Fibroblast of lung (primary cell): ENCODE measurements at regions not wholly inside any gene's neighbourhood (a gene's known extent, or its start where the extent isn't known, plus 50 kb on each side); places are given as distances from the start of the nearest gene placed in this dataset.

Source experiments
- DNase-seq, 2 donors: peaks; one replicate each; pipeline versions ENCODE4 v3.0.0 to v3.0.0-alpha.2; 2010; ENCODE audit warnings: low read depth in 2 of 2
- H2AFZ ChIP-seq: 2 replicates; pipeline ENCODE4 v1.5.1; 2012; ENCODE audit warnings: low read length, control low read depth, inconsistent platforms
- H3K27ac ChIP-seq: 2 replicates; pipeline ENCODE4 v1.5.1; 2011; ENCODE audit warnings: low read length, control low read depth; ENCODE audit not compliant: insufficient read depth
- H3K27me3 ChIP-seq: 2 replicates; pipeline ENCODE4 v1.5.1; 2011; ENCODE audit warnings: mild to moderate bottlenecking, low read length; ENCODE audit not compliant: control insufficient read depth, insufficient read depth
- H3K36me3 ChIP-seq: 2 replicates; pipeline ENCODE4 v1.5.1; 2011; ENCODE audit warnings: low read length; ENCODE audit not compliant: control insufficient read depth, insufficient read depth
- H3K4me1 ChIP-seq: 2 replicates; pipeline ENCODE4 v1.5.1; 2011; ENCODE audit warnings: low read length; ENCODE audit not compliant: control insufficient read depth, insufficient read depth; ENCODE audit errors: extremely low read depth
- H3K4me2 ChIP-seq: 2 replicates; pipeline ENCODE4 v1.5.1; 2011; ENCODE audit warnings: low read length, control low read depth; ENCODE audit not compliant: insufficient read depth; ENCODE audit errors: extremely low read depth
- H3K4me3 ChIP-seq, 4 experiments: fragments of 200-600 bp in 1 of 4; sonication (generic) in 1 of 4; replicated peaks in 1 of 4; 2 replicates each; pipeline ENCODE4 v1.5.1; 2011 to 2016; ENCODE audit warnings: low read length in 4 of 4, low read depth in 3 of 4, mild to moderate bottlenecking in 3 of 4, control low read depth in 2 of 4, inconsistent platforms in 1 of 4, mixed read lengths in 1 of 4; ENCODE audit not compliant: insufficient read depth in 1 of 4; ENCODE audit errors: control extremely low read depth in 1 of 4
- H3K79me2 ChIP-seq: 2 replicates; pipeline ENCODE4 v1.5.1; 2012; ENCODE audit warnings: mild to moderate bottlenecking, low read length, inconsistent platforms; ENCODE audit not compliant: control insufficient read depth, insufficient read depth
- H3K9ac ChIP-seq: 2 replicates; pipeline ENCODE4 v1.5.1; 2011; ENCODE audit warnings: mild to moderate bottlenecking, low read length, control low read depth; ENCODE audit not compliant: insufficient read depth
- H3K9me3 ChIP-seq: 2 replicates; pipeline ENCODE4 v1.5.1; 2012; ENCODE audit warnings: low read depth, low read length; ENCODE audit not compliant: control insufficient read depth, insufficient read depth
- H4K20me1 ChIP-seq: 2 replicates; pipeline ENCODE4 v1.5.1; 2011; ENCODE audit warnings: low read length; ENCODE audit not compliant: control insufficient read depth, insufficient read depth; ENCODE audit errors: extremely low read depth
- EZH2 ChIP-seq: IDR thresholded peaks from 2 replicates; pipeline ENCODE4 v1.5.1; 2012; ENCODE audit warnings: low read length, control low read depth, mild to moderate bottlenecking; ENCODE audit errors: missing control alignments
- TF ChIP-seq, protein P1 (sequence below), 2 donors: IDR thresholded peaks in 1 of 2; conservative IDR thresholded peaks in 1 of 2; 1 replicate in 1 of 2; 2 replicates in 1 of 2; pipeline ENCODE4 v1.5.1; 2011 to 2012; ENCODE audit warnings: low read length in 2 of 2, control low read depth in 1 of 2, inconsistent platforms in 1 of 2, low read depth in 1 of 2, mild to moderate bottlenecking in 1 of 2

GRCh38 chr5:62051747-62052146, 254.3 kb upstream of the KIF2A start:
- H3K79me2 ChIP-seq = no peaks in the 10 kb centered on the region
- TF ChIP-seq, protein P1, sequence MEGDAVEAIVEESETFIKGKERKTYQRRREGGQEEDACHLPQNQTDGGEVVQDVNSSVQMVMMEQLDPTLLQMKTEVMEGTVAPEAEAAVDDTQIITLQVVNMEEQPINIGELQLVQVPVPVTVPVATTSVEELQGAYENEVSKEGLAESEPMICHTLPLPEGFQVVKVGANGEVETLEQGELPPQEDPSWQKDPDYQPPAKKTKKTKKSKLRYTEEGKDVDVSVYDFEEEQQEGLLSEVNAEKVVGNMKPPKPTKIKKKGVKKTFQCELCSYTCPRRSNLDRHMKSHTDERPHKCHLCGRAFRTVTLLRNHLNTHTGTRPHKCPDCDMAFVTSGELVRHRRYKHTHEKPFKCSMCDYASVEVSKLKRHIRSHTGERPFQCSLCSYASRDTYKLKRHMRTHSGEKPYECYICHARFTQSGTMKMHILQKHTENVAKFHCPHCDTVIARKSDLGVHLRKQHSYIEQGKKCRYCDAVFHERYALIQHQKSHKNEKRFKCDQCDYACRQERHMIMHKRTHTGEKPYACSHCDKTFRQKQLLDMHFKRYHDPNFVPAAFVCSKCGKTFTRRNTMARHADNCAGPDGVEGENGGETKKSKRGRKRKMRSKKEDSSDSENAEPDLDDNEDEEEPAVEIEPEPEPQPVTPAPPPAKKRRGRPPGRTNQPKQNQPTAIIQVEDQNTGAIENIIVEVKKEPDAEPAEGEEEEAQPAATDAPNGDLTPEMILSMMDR (conservative IDR thresholded peaks at IDR 0.05 in 1 of 2, IDR thresholded peaks at IDR 0.05 in 1 of 2; ENCODE audit: low read depth in 1 of 2, low read length in 2 of 2) = no peak
- no peak for TF ChIP-seq EZH2

DNA sequence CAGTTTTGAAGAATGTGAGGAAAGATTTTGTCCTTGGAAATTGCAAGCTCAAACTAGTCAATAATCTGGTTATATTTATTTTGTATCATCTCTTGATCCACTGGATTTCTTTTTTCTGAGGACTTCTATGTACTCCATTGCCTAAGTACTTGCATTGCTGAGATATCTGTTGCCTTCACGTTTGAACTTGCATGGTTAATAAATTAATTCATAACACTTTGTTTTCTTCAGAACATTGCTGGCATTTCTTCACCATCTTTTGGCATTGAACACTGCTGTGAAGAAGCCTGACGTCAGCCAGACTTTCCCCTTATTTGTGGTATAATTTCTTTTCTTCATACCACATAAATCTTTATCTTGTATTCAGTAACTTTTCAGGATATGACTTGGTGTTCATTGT, 246.0 kb upstream of the KIF2A start:
- no peak overlapping the region for H3K4me2 ChIP-seq
- H3K27ac ChIP-seq = no peak overlapping the region
- H4K20me1 ChIP-seq = no peaks in the 10 kb centered on the region
- no peak overlapping the region for H3K4me3 ChIP-seq
- H2AFZ ChIP-seq = no peak overlapping the region
- no peaks in the 10 kb centered on the region for H3K4me1 ChIP-seq
- no peaks in the 10 kb centered on the region for H3K79me2 ChIP-seq
- no peaks in the 10 kb centered on the region for H3K9me3 ChIP-seq
- no peak overlapping the region for H3K9ac ChIP-seq
- no peak for DNase-seq
- TF ChIP-seq, protein P1 (conservative IDR thresholded peaks at IDR 0.05 in 1 of 2, IDR thresholded peaks at IDR 0.05 in 1 of 2; ENCODE audit: low read depth in 1 of 2, low read length in 2 of 2) = no peak
- no peak for TF ChIP-seq EZH2
- H3K27me3 ChIP-seq = no peaks in the 10 kb centered on the region
- H3K36me3 ChIP-seq = no peaks in the 10 kb centered on the region

More at GRCh38 chr5:62051747-62052146, 254.3 kb upstream of the KIF2A start:
- Histone ChIP-seq H3K36me3 (no peaks in the 10 kb centered on the region), H3K9ac (no peak overlapping the region), H2AFZ (no peak overlapping the region), H3K27ac (no peak overlapping the region), H4K20me1 (no peaks in the 10 kb centered on the region), H3K4me1 (no peaks in the 10 kb centered on the region), H3K9me3 (no peaks in the 10 kb centered on the region), H3K27me3 (no peaks in the 10 kb centered on the region), H3K4me3 (no peak overlapping the region), H3K4me2 (no peak overlapping the region)
- no peak for DNase-seq

- no peak overlapping the region for H2AFZ ChIP-seq
- H3K9ac ChIP-seq = no peak overlapping the region
- no peak for TF ChIP-seq EZH2
- TF ChIP-seq, protein P1 (conservative IDR thresholded peaks at IDR 0.05 in 1 of 2, IDR thresholded peaks at IDR 0.05 in 1 of 2; ENCODE audit: low read depth in 1 of 2, low read length in 2 of 2) = no peak
- no peaks in the 10 kb centered on the region for H3K27me3 ChIP-seq
- H3K4me2 ChIP-seq = no peak overlapping the region
- H3K36me3 ChIP-seq = no peaks in the 10 kb centered on the region
- no peak overlapping the region for H3K27ac ChIP-seq
- no peaks in the 10 kb centered on the region for H3K79me2 ChIP-seq
- H3K4me1 ChIP-seq = no peaks in the 10 kb centered on the region
- no peak overlapping the region for H3K4me3 ChIP-seq
- no peak for DNase-seq
- no peaks in the 10 kb centered on the region for H4K20me1 ChIP-seq
- no peaks in the 10 kb centered on the region for H3K9me3 ChIP-seq
Measured at GRCh38 chr5:62065050-62065449, 241.0 kb upstream of the KIF2A start.
